GM21737 (cell line): ENCODE measurements at regions not wholly inside any gene's neighbourhood (a gene's known extent, or its start where the extent isn't known, plus 50 kb on each side); places are given as distances from the start of the nearest gene placed in this dataset.
"Not testable (repeated sequence)": the region's sequence is repeated elsewhere in the genome, so short reads cannot be mapped to it uniquely, and the experiment has no call there.

Experiments
- ATAC-seq: cut with Tn5 transposase; IDR thresholded peaks from one replicate; pipeline ENCODE4 v1.9.1; 2021; ENCODE audit warnings: mild to moderate bottlenecking, moderate library complexity; ENCODE audit not compliant: unreplicated experiment

- ATAC-seq = not testable (repeated sequence)
Observed at GRCh38 chr1:104288322-104288721, 538.6 kb downstream of the AMY1C start.

GRCh38 chr1:104291156-104291555, 541.5 kb downstream of the AMY1C start:
- ATAC-seq = no peak

- ATAC-seq = no peak
Observed at GRCh38 chr1:104294259-104294658, 544.6 kb downstream of the AMY1C start.

GRCh38 chr1:104295511-104295910, 545.8 kb downstream of the AMY1C start:
- ATAC-seq = no peak

GRCh38 chr1:104309673-104310072, 560.0 kb downstream of the AMY1C start:
- no peak for ATAC-seq

GRCh38 chr1:104315823-104316222, 566.1 kb downstream of the AMY1C start:
- ATAC-seq = no peak

GRCh38 chr1:104322131-104322530, 572.4 kb downstream of the AMY1C start:
- ATAC-seq = no peak

GRCh38 chr1:104329278-104329677, 579.6 kb downstream of the AMY1C start:
- no peak for ATAC-seq

- no peak for ATAC-seq
Observed at GRCh38 chr1:104331763-104332162, 582.1 kb downstream of the AMY1C start.

- ATAC-seq = not testable (repeated sequence)
Observed at GRCh38 chr1:104337927-104338326, 588.2 kb downstream of the AMY1C start.

GRCh38 chr1:104341944-104342343, 592.2 kb downstream of the AMY1C start:
- ATAC-seq = no peak

GRCh38 chr1:104348277-104348676, 598.6 kb downstream of the AMY1C start:
- ATAC-seq = no peak

GRCh38 chr1:104353580-104353979, 603.9 kb downstream of the AMY1C start:
- no peak for ATAC-seq

GRCh38 chr1:104358086-104358485, 608.4 kb downstream of the AMY1C start:
- ATAC-seq = no peak

- no peak for ATAC-seq
Observed at GRCh38 chr1:104358621-104359020, 608.9 kb downstream of the AMY1C start.

- no peak for ATAC-seq
Observed at GRCh38 chr1:104378414-104378813, 628.7 kb downstream of the AMY1C start.

- no peak for ATAC-seq
Observed at GRCh38 chr1:104380003-104380402, 630.3 kb downstream of the AMY1C start.

- no peak for ATAC-seq
Observed at GRCh38 chr1:104387716-104388508, 638.2 kb downstream of the AMY1C start.

GRCh38 chr1:104392552-104392951, 642.9 kb downstream of the AMY1C start:
- ATAC-seq = no peak

GRCh38 chr1:104402178-104402577, 652.5 kb downstream of the AMY1C start:
- ATAC-seq = no peak

- no peak for ATAC-seq
Observed at GRCh38 chr1:104403883-104404282, 654.2 kb downstream of the AMY1C start.

- ATAC-seq = no peak
Observed at GRCh38 chr1:104406728-104407127, 657.0 kb downstream of the AMY1C start.

GRCh38 chr1:104408268-104408667, 658.6 kb downstream of the AMY1C start:
- ATAC-seq = no peak
